A673 (cell line): ENCODE measurements at regions not wholly inside any gene's neighbourhood (a gene's known extent, or its start where the extent isn't known, plus 50 kb on each side); places are given as distances from the start of the nearest gene placed in this dataset.

Experiments
- BruUV-seq: library from RNA; stranded (reverse); fragments of 400-500 nt; replicated peaks from 2 replicates; lab custom pipeline; 2021; lab: Mats Ljungman, UMichigan
- CTCF ChIA-PET: fragments of 300-600 bp; sonication (Branson Sonifier 250); formaldehyde crosslinking; loops from one replicate; lab custom pipeline; 2022; ENCODE audit warnings: antibody characterized with exemption; lab: Charles Lee
- POLR2A ChIA-PET: fragments of 300-600 bp; sonication (Branson Sonifier 250); formaldehyde crosslinking; loops from one replicate; lab custom pipeline; 2022; ENCODE audit warnings: antibody characterized with exemption; ENCODE audit not compliant: low non-redundant PET; lab: Charles Lee
- DNase-seq: peaks from one replicate; pipeline ENCODE4 v3.0.0-alpha.2; 2015; ENCODE audit warnings: low spot score
- H3K27ac ChIP-seq: fragments of 200-600 bp; sonication (generic); 2 replicates; pipeline ENCODE4 v1.5.1; 2016; ENCODE audit warnings: mixed run types, low read depth, mild to moderate bottlenecking, mixed read lengths, antibody characterized with exemption, low read length; ENCODE audit not compliant: poor library complexity, severe bottlenecking
- H3K27me3 ChIP-seq: fragments of 200-600 bp; sonication (generic); replicated peaks from 2 replicates; pipeline ENCODE4 v1.6.1; 2017; ENCODE audit warnings: mixed run types, low read depth, mild to moderate bottlenecking, mixed read lengths, antibody characterized with exemption, low read length; ENCODE audit not compliant: insufficient read depth, poor library complexity
- H3K36me3 ChIP-seq: fragments of 200-600 bp; sonication (generic); 2 replicates; pipeline ENCODE4 v1.6.1; 2016; ENCODE audit warnings: mixed run types, mild to moderate bottlenecking, mixed read lengths, antibody characterized with exemption, low read length; ENCODE audit not compliant: insufficient read depth, poor library complexity, severe bottlenecking
- H3K4me1 ChIP-seq: fragments of 200-600 bp; sonication (generic); 2 replicates; pipeline ENCODE4 v1.6.1; 2017; ENCODE audit warnings: mixed run types, mild to moderate bottlenecking, mixed read lengths, antibody characterized with exemption, low read length; ENCODE audit not compliant: insufficient read depth, poor library complexity, severe bottlenecking
- H3K4me3 ChIP-seq: fragments of 200-600 bp; sonication (generic); 2 replicates; pipeline ENCODE4 v1.5.1; 2016; ENCODE audit warnings: low read depth, mixed run types, mild to moderate bottlenecking, mixed read lengths, low read length; ENCODE audit not compliant: poor library complexity, severe bottlenecking
- H3K9me3 ChIP-seq: fragments of 200-600 bp; sonication (generic); 2 replicates; pipeline ENCODE4 v1.6.1; 2016; ENCODE audit warnings: mixed run types, low read depth, mild to moderate bottlenecking, mixed read lengths, antibody characterized with exemption, low read length; ENCODE audit not compliant: poor library complexity, severe bottlenecking
- EZH2 ChIP-seq: fragments of 200-600 bp; sonication (generic); IDR thresholded peaks from 2 replicates; pipeline ENCODE4 v1.6.1; 2017; ENCODE audit warnings: borderline replicate concordance, low read depth, mild to moderate bottlenecking, mixed read lengths, antibody characterized with exemption, low read length; ENCODE audit not compliant: poor library complexity, severe bottlenecking
- intact Hi-C: fragments of 100-400 bp; cut with micrococcal nuclease; formaldehyde crosslinking; loops from one replicate; pipeline ENCODE4 v1.10.0; 2022; ENCODE audit not compliant: unreplicated experiment
- TF ChIP-seq, protein P1 (sequence below): fragments of 300-800, 200-600 bp; sonication (generic); conservative IDR thresholded peaks from 2 replicates; pipeline ENCODE4 v1.5.1; 2017; ENCODE audit warnings: low read depth, mild to moderate bottlenecking, antibody characterized with exemption, low read length, moderate library complexity, mixed read lengths

DNA sequence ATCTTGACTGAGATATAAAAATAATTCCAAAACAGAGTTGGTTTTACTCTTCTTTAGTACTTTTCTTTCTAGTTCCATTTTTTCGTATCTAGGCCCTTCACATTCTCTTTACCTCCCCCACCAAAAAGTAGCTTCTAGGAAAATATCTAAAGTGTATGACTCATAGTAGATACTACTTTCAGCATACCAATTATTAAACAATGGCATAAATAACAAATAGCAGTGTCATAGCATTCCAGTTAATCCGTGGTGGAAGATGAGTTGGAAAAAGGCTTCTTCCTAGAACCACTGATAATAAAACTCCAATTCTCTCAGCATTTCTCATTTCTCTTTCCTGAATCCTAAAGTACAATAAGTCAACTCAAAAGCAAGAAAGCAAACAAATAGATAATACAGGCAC is 859.0 kb upstream of the B3GALT2 start:
- no peak for TF ChIP-seq EZH2
- TF ChIP-seq, protein P1, sequence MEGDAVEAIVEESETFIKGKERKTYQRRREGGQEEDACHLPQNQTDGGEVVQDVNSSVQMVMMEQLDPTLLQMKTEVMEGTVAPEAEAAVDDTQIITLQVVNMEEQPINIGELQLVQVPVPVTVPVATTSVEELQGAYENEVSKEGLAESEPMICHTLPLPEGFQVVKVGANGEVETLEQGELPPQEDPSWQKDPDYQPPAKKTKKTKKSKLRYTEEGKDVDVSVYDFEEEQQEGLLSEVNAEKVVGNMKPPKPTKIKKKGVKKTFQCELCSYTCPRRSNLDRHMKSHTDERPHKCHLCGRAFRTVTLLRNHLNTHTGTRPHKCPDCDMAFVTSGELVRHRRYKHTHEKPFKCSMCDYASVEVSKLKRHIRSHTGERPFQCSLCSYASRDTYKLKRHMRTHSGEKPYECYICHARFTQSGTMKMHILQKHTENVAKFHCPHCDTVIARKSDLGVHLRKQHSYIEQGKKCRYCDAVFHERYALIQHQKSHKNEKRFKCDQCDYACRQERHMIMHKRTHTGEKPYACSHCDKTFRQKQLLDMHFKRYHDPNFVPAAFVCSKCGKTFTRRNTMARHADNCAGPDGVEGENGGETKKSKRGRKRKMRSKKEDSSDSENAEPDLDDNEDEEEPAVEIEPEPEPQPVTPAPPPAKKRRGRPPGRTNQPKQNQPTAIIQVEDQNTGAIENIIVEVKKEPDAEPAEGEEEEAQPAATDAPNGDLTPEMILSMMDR, result no peak
- Histone ChIP-seq H3K27me3 (no peaks in the 10 kb centered on the region), H3K36me3 (no peaks in the 10 kb centered on the region), H3K4me3 (no peak overlapping the region), H3K9me3 (no peaks in the 10 kb centered on the region), H3K27ac (no peak overlapping the region), H3K4me1 (no peaks in the 10 kb centered on the region)
- no TSS peak for BruUV-seq
- ChIA-PET POLR2A (no interaction called here), CTCF (no interaction called here)
- intact Hi-C loops, result no loop called here
- no peak for DNase-seq

DNA sequence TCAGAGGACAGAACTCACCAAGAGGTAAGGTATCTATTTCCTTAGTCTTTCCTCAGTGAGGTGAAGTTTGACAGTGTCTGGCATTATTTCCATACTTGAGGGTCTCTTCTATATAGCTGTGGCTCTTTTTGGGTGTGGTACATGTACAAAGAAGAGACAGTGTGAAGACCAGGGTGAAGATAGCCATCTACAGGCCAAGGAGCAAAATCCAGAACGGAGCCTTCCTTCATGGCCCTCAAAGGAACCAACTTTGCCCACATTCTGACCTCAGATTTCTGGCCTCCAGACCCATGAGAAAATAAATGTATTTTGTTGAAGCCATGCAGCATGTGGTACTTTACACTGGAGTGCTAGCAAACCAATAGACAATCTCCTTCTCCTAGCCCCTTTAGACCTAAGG is 858.5 kb upstream of the B3GALT2 start:
- H3K4me3 ChIP-seq, result no peak overlapping the region
- no peaks in the 10 kb centered on the region for H3K36me3 ChIP-seq
- no peaks in the 10 kb centered on the region for H3K9me3 ChIP-seq
- H3K27me3 ChIP-seq, result no peaks in the 10 kb centered on the region
- BruUV-seq, result no TSS peak
- ChIA-PET CTCF (no interaction called here), POLR2A (no interaction called here)
- no peaks in the 10 kb centered on the region for H3K4me1 ChIP-seq
- intact Hi-C loops, result no loop called here
- DNase-seq, result no peak
- TF ChIP-seq, protein P1, result no peak
- no peak for TF ChIP-seq EZH2
- H3K27ac ChIP-seq, result no peak overlapping the region

DNA sequence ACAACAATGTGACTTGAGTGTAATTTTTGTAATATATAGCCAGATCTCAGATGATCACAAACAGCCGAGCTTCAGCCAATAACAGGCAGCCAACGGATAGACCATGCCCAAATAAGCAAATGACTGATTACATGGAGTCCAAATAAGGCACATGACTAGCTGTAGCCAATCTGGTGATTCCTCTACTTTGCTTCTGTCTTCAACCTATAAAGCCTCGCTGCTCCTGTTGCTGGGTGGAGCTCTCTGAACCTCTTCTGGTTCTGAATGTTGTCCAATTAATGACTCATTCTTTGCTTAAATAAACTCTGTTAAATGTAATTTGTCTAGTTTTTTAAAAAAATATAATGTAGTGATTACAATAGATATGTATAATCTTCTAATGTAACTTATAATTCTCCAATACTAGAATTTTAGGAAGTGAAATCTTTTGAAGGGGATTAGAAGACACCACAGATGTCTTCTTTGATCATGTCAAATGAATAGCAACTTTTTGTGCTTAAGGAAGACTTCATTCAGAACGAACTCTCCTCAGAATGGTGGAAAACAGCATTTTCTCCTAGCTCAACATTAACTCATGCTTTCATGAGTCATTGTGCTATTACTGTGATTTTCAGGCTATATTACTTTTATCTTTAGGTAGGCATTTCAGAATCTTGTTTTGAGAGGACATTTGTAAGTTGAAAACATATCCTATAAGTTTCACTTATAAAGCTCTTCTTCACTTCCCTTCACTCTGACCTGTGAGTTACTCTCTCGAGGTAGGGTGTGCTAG is 857.8 kb upstream of the B3GALT2 start:
- Histone ChIP-seq H3K27ac (no peak overlapping the region), H3K4me1 (no peaks in the 10 kb centered on the region), H3K27me3 (no peaks in the 10 kb centered on the region), H3K4me3 (no peak overlapping the region), H3K9me3 (no peaks in the 10 kb centered on the region), H3K36me3 (no peaks in the 10 kb centered on the region)
- POLR2A ChIA-PET, result no interaction called here
- no peak for DNase-seq
- TF ChIP-seq, protein P1, result no peak
- TF ChIP-seq EZH2, result no peak
- intact Hi-C loops, result no loop called here
- CTCF ChIA-PET, result no interaction called here
- BruUV-seq, result no TSS peak
